ENCODE measurements at regions not wholly inside any gene's neighbourhood (a gene's known extent, or its start where the extent isn't known, plus 50 kb on each side); places are given as distances from the start of the nearest gene placed in this dataset.

- POLR2A ChIA-PET, result no interaction called here
- no peak for DNase-seq (ENCODE audit: extremely low spot score)
- CTCF ChIA-PET, result interaction anchor here (0.6 kb wide), 1 partner anchor 17 kb away, joined by 3 read pairs; no protein-coding TSS in a partner anchor
- no peak for TF ChIP-seq SUZ12 (IDR thresholded peaks at IDR 0.05)
These were observed 212.3 kb upstream of the CDYL start for GRCh38 chr6:4563877-4564276.

GRCh38 chr6:4563156-4563555 lies 213.0 kb upstream of the CDYL start:
- no peak for DNase-seq (ENCODE audit: extremely low spot score)
- ChIA-PET CTCF (no interaction called here), POLR2A (no interaction called here)
- TF ChIP-seq ARNT (IDR thresholded peaks at IDR 0.05) (no peak), FOXA1 (IDR thresholded peaks at IDR 0.05) (no peak), NFRKB (IDR thresholded peaks at IDR 0.05) (no peak), LEF1 (IDR thresholded peaks at IDR 0.05; ENCODE audit: borderline replicate concordance) (no peak), CTBP1 (IDR thresholded peaks at IDR 0.05; ENCODE audit: borderline replicate concordance) (no peak), ELF4 (IDR thresholded peaks at IDR 0.05) (no peak), HDGF (IDR thresholded peaks at IDR 0.05; ENCODE audit: borderline replicate concordance) (no peak), FOXK2 (IDR thresholded peaks at IDR 0.05) (no peak)

- POLR2A ChIA-PET, result no interaction called here
- TF ChIP-seq SUZ12 (IDR thresholded peaks at IDR 0.05), result no peak
- TF ChIP-seq BHLHE40 (IDR thresholded peaks at IDR 0.05; ENCODE audit: borderline replicate concordance), result no peak
- no peak for TF ChIP-seq FOXK2 (IDR thresholded peaks at IDR 0.05)
- no peak for TF ChIP-seq NFRKB (IDR thresholded peaks at IDR 0.05)
- TF ChIP-seq LEF1 (IDR thresholded peaks at IDR 0.05; ENCODE audit: borderline replicate concordance), result no peak
- TF ChIP-seq PKNOX1 (IDR thresholded peaks at IDR 0.05), result no peak
- no peak for TF ChIP-seq ARNT (IDR thresholded peaks at IDR 0.05)
- no peak for TF ChIP-seq SP1 (IDR thresholded peaks at IDR 0.05)
- TF ChIP-seq FOXM1 (IDR thresholded peaks at IDR 0.05; ENCODE audit: borderline replicate concordance), result no peak
- no peak for TF ChIP-seq TARDBP (IDR thresholded peaks at IDR 0.05)
- no peak for TF ChIP-seq CTBP1 (IDR thresholded peaks at IDR 0.05; ENCODE audit: borderline replicate concordance)
- TF ChIP-seq FOXA1 (IDR thresholded peaks at IDR 0.05), result no peak
- no peak for TF ChIP-seq ZNF384 (IDR thresholded peaks at IDR 0.05)
- no peak for TF ChIP-seq ELF4 (IDR thresholded peaks at IDR 0.05)
- TF ChIP-seq L3MBTL2 (conservative IDR thresholded peaks at IDR 0.05), result no peak
- TF ChIP-seq HDGF (IDR thresholded peaks at IDR 0.05; ENCODE audit: borderline replicate concordance), result no peak
- CTCF ChIA-PET, result no interaction called here
- no peak for DNase-seq (ENCODE audit: extremely low spot score)
These were observed 214.3 kb upstream of the CDYL start for GRCh38 chr6:4561773-4562400.

GRCh38 chr6:4561078-4561435 lies 215.1 kb upstream of the CDYL start:
- no peak for DNase-seq (ENCODE audit: extremely low spot score)
- POLR2A ChIA-PET, result no interaction called here
- CTCF ChIA-PET, result no interaction called here
- no peak for TF ChIP-seq FOXK2 (IDR thresholded peaks at IDR 0.05)
- no peak for TF ChIP-seq BHLHE40 (IDR thresholded peaks at IDR 0.05; ENCODE audit: borderline replicate concordance)
- no peak for TF ChIP-seq L3MBTL2 (conservative IDR thresholded peaks at IDR 0.05)

GRCh38 chr6:4560221-4561077 lies 215.8 kb upstream of the CDYL start:
- POLR2A ChIA-PET, result no interaction called here
- TF ChIP-seq HDGF (IDR thresholded peaks at IDR 0.05; ENCODE audit: borderline replicate concordance) (no peak), TARDBP (IDR thresholded peaks at IDR 0.05) (no peak), ZNF384 (IDR thresholded peaks at IDR 0.05) (no peak), CTBP1 (IDR thresholded peaks at IDR 0.05; ENCODE audit: borderline replicate concordance) (no peak), SUZ12 (IDR thresholded peaks at IDR 0.05) (no peak), ELF4 (IDR thresholded peaks at IDR 0.05) (no peak)
- no peak for DNase-seq (ENCODE audit: extremely low spot score)
- CTCF ChIA-PET, result no interaction called here

GRCh38 chr6:4559281-4559875 lies 216.8 kb upstream of the CDYL start:
- DNase-seq (ENCODE audit: extremely low spot score), result no peak
- ChIA-PET POLR2A (no interaction called here), CTCF (interaction anchor here (0.7 kb wide), 1 partner anchor 670 kb away, joined by 4 read pairs; no protein-coding TSS in a partner anchor)
- TF ChIP-seq FOXK2 (IDR thresholded peaks at IDR 0.05), result no peak
- no peak for TF ChIP-seq BHLHE40 (IDR thresholded peaks at IDR 0.05; ENCODE audit: borderline replicate concordance)
- no peak for TF ChIP-seq NFRKB (IDR thresholded peaks at IDR 0.05)
- TF ChIP-seq ELF4 (IDR thresholded peaks at IDR 0.05), result no peak
- no peak for TF ChIP-seq TARDBP (IDR thresholded peaks at IDR 0.05)
- TF ChIP-seq L3MBTL2 (conservative IDR thresholded peaks at IDR 0.05), result no peak
- TF ChIP-seq ZNF384 (IDR thresholded peaks at IDR 0.05), result no peak
- no peak for TF ChIP-seq FOXM1 (IDR thresholded peaks at IDR 0.05; ENCODE audit: borderline replicate concordance)
- no peak for TF ChIP-seq CTBP1 (IDR thresholded peaks at IDR 0.05; ENCODE audit: borderline replicate concordance)
- no peak for TF ChIP-seq PKNOX1 (IDR thresholded peaks at IDR 0.05)
- no peak for TF ChIP-seq SUZ12 (IDR thresholded peaks at IDR 0.05)
- TF ChIP-seq LEF1 (IDR thresholded peaks at IDR 0.05; ENCODE audit: borderline replicate concordance), result no peak
- no peak for TF ChIP-seq FOXA1 (IDR thresholded peaks at IDR 0.05)
- TF ChIP-seq ARNT (IDR thresholded peaks at IDR 0.05), result no peak
- TF ChIP-seq HDGF (IDR thresholded peaks at IDR 0.05; ENCODE audit: borderline replicate concordance), result no peak
- no peak for TF ChIP-seq SP1 (IDR thresholded peaks at IDR 0.05)

- no peak for DNase-seq (ENCODE audit: extremely low spot score)
- ChIA-PET POLR2A (no interaction called here), CTCF (no interaction called here)
- TF ChIP-seq HDGF (IDR thresholded peaks at IDR 0.05; ENCODE audit: borderline replicate concordance) (no peak), ELF4 (IDR thresholded peaks at IDR 0.05) (no peak), FOXA1 (IDR thresholded peaks at IDR 0.05) (no peak), TARDBP (IDR thresholded peaks at IDR 0.05) (no peak), FOXK2 (IDR thresholded peaks at IDR 0.05) (no peak), SUZ12 (IDR thresholded peaks at IDR 0.05) (no peak), NFRKB (IDR thresholded peaks at IDR 0.05) (no peak), FOXM1 (IDR thresholded peaks at IDR 0.05; ENCODE audit: borderline replicate concordance) (no peak), SP1 (IDR thresholded peaks at IDR 0.05) (no peak), BHLHE40 (IDR thresholded peaks at IDR 0.05; ENCODE audit: borderline replicate concordance) (no peak), L3MBTL2 (conservative IDR thresholded peaks at IDR 0.05) (no peak), ZNF384 (IDR thresholded peaks at IDR 0.05) (no peak), LEF1 (IDR thresholded peaks at IDR 0.05; ENCODE audit: borderline replicate concordance) (no peak), CTBP1 (IDR thresholded peaks at IDR 0.05; ENCODE audit: borderline replicate concordance) (no peak), PKNOX1 (IDR thresholded peaks at IDR 0.05) (no peak)
These were observed 221.6 kb upstream of the CDYL start for GRCh38 chr6:4554645-4555044.

All from HEK293T (cell line).